B cell (primary cell): ENCODE measurements at regions not wholly inside any gene's neighbourhood (a gene's known extent, or its start where the extent isn't known, plus 50 kb on each side); places are given as distances from the start of the nearest gene placed in this dataset.

Experiments
- ATAC-seq: fragments of 200-7000 bp; cut with Tn5 transposase; one replicate; pipeline ENCODE4 v1.10.0; 2021; ENCODE audit warnings: low read depth, mild to moderate bottlenecking, moderate number of reproducible peaks, moderate library complexity
- CTCF ChIA-PET: fragments of 350-600 bp; sonication (Branson Sonifier 250); formaldehyde crosslinking; loops from one replicate; lab custom pipeline; 2021; ENCODE audit warnings: antibody characterized with exemption, inconsistent platforms; lab: Charles Lee
- POLR2A ChIA-PET: fragments of 350-600 bp; sonication (Branson Sonifier 250); formaldehyde crosslinking; loops from one replicate; lab custom pipeline; 2021; ENCODE audit warnings: antibody characterized with exemption; lab: Charles Lee
- DNase-seq: peaks from one replicate; pipeline ENCODE4 v3.0.0; 2013
- H2AFZ ChIP-seq: 2 replicates; pipeline ENCODE4 v1.6.1; 2012; ENCODE audit warnings: mild to moderate bottlenecking, low read depth, low read length; ENCODE audit not compliant: insufficient read depth, poor library complexity, severe bottlenecking
- H3K27ac ChIP-seq, 2 donors: 1 replicate in 1 of 2; 2 replicates in 1 of 2; pipeline ENCODE4 v1.5.1; 2012 to 2013; ENCODE audit warnings: low read length in 2 of 2, mild to moderate bottlenecking in 2 of 2, moderate library complexity in 1 of 2
- H3K27me3 ChIP-seq, 4 experiments: fragments of 200-600 bp in 1 of 4; sonication (generic) in 1 of 4; replicated peaks in 1 of 4; 1 replicate in 2 of 4; 2 replicates in 2 of 4; pipeline versions ENCODE4 v1.6.1 to v1.7.0; 2013 to 2016; ENCODE audit warnings: low read length in 3 of 4, mild to moderate bottlenecking in 2 of 4, mixed read lengths in 1 of 4, moderate library complexity in 1 of 4; ENCODE audit not compliant: insufficient read depth in 4 of 4, control insufficient read depth in 3 of 4; ENCODE audit errors: control extremely low read depth in 1 of 4
- H3K36me3 ChIP-seq, 2 experiments: replicated peaks in 1 of 2; 1 replicate in 1 of 2; 2 replicates in 1 of 2; pipeline versions ENCODE4 v1.6.1 to v1.7.1; 2013; ENCODE audit warnings: low read length in 1 of 2; ENCODE audit not compliant: insufficient read depth in 2 of 2, control insufficient read depth in 1 of 2; ENCODE audit errors: control extremely low read depth in 1 of 2, extremely low read depth in 1 of 2
- H3K4me1 ChIP-seq, 2 donors: fragments of 200-600 bp in 1 of 2; sonication (generic) in 1 of 2; 1 replicate in 1 of 2; 2 replicates in 1 of 2; pipeline versions ENCODE4 v1.5.1 to v1.6.1; 2013 to 2017; ENCODE audit warnings: low read length in 2 of 2; ENCODE audit not compliant: control insufficient read depth in 2 of 2, insufficient read depth in 2 of 2
- H3K4me2 ChIP-seq: replicated peaks from 2 replicates; pipeline ENCODE3; 2012; ENCODE audit warnings: mild to moderate bottlenecking, low read depth, low read length; ENCODE audit not compliant: poor library complexity, severe bottlenecking
- H3K4me3 ChIP-seq, 5 experiments: fragments of 200-600 bp in 1 of 5; sonication (generic) in 1 of 5; 1 replicate in 3 of 5; 2 replicates in 2 of 5; pipeline versions ENCODE4 v1.5.1 to v1.7.0; 2011 to 2016; ENCODE audit warnings: low read length in 4 of 5, mild to moderate bottlenecking in 4 of 5, low read depth in 2 of 5, control low read depth in 1 of 5, moderate library complexity in 1 of 5; ENCODE audit not compliant: insufficient read depth in 1 of 5; ENCODE audit errors: control extremely low read depth in 1 of 5, extremely low read depth in 1 of 5
- H3K79me2 ChIP-seq: fragments of 200-600 bp; sonication (generic); one replicate; pipeline ENCODE4 v1.6.0; 2016; ENCODE audit warnings: low read length; ENCODE audit not compliant: control insufficient read depth, insufficient read depth
- H3K9ac ChIP-seq: fragments of 200-600 bp; sonication (generic); 2 replicates; pipeline ENCODE4 v1.6.1; 2017; ENCODE audit warnings: mild to moderate bottlenecking, low read length, moderate library complexity
- H3K9me3 ChIP-seq, 3 donors: one replicate each; pipeline versions ENCODE4 v1.6.1 to v1.7.1; 2013; ENCODE audit warnings: low read length in 2 of 3; ENCODE audit not compliant: control insufficient read depth in 2 of 3, insufficient read depth in 1 of 3; ENCODE audit errors: control extremely low read depth in 1 of 3
- H4K20me1 ChIP-seq: 2 replicates; pipeline ENCODE4 v1.6.0; 2012; ENCODE audit warnings: mild to moderate bottlenecking, low read length; ENCODE audit not compliant: insufficient read depth, control insufficient read depth, poor library complexity, severe bottlenecking
- H3K27ac Mint-ChIP-seq: one replicate; pipeline ENCODE4 v1.8.0; 2021; ENCODE audit warnings: mixed read lengths
- H3K27me3 Mint-ChIP-seq: one replicate; pipeline ENCODE4 v1.8.0; 2021; ENCODE audit warnings: mixed read lengths
- H3K4me1 Mint-ChIP-seq: one replicate; pipeline ENCODE4 v1.8.0; 2021; ENCODE audit warnings: mixed read lengths
- H3K4me3 Mint-ChIP-seq: one replicate; pipeline ENCODE4 v1.8.0; 2021; ENCODE audit warnings: mixed read lengths
- H3K9me3 Mint-ChIP-seq: one replicate; pipeline ENCODE4 v1.8.0; 2022; ENCODE audit warnings: mixed read lengths; ENCODE audit not compliant: insufficient read depth
- CTCF ChIP-seq: fragments of 200-600 bp; IDR thresholded peaks from one replicate; pipeline ENCODE4 v1.8.0; 2022; ENCODE audit warnings: antibody characterized with exemption, mild to moderate bottlenecking
- EZH2 ChIP-seq: IDR thresholded peaks from 2 replicates; pipeline ENCODE4 v1.6.1; 2012; ENCODE audit warnings: borderline replicate concordance, low read depth, mild to moderate bottlenecking, moderate library complexity, low read length; ENCODE audit not compliant: insufficient read depth, poor library complexity, severe bottlenecking
- WGBS: methylation state at CpG from one replicate; pipeline ENCODE4 v1.1.5; 2013; ENCODE audit warnings: missing lambda C conversion rate; ENCODE audit not compliant: insufficient coverage; 5-methylcytosine and 5-hydroxymethylcytosine counted together
- intact Hi-C: fragments of 100-400 bp; cut with micrococcal nuclease; formaldehyde crosslinking; loops from one replicate; pipeline ENCODE4 v1.10.0; 2022

- Histone ChIP-seq H3K4me1 (no peaks in the 10 kb centered on the region), H2AFZ (no peak overlapping the region), H3K27ac (no peak overlapping the region), H3K9ac (no peak overlapping the region), H3K79me2 (no peaks in the 10 kb centered on the region), H3K36me3 (no peaks in the 10 kb centered on the region), H3K4me3 (no peak overlapping the region), H3K4me2 (no peak overlapping the region), H4K20me1 (no peaks in the 10 kb centered on the region), H3K27me3 (peaks cover 0 to 10% (median 4%) of the 10 kb centered on the region in 4 experiments), H3K9me3 (peaks cover 0 to 3% (median 0%) of the 10 kb centered on the region in 3 donors)
- DNase-seq: no peak
- CTCF ChIA-PET: no interaction called here
- 100% methylated on average over 1 of the region's 2 CpGs for WGBS
- POLR2A ChIA-PET: no interaction called here
- Mint-ChIP-seq H3K27ac (no peak overlapping the region), H3K9me3 (peaks cover 5% of the 10 kb centered on the region), H3K4me3 (no peak overlapping the region), H3K27me3 (peaks cover 36% of the 10 kb centered on the region), H3K4me1 (no peaks in the 10 kb centered on the region)
- no peak for ATAC-seq
- TF ChIP-seq EZH2 (no peak), CTCF (no peak)
- intact Hi-C loops: no loop called here
Observed at GRCh38 chr17:5826384-5826783, 242.1 kb upstream of the NLRP1 start.

- ChIA-PET POLR2A (no interaction called here), CTCF (no interaction called here)
- no peak overlapping the region for H3K9ac ChIP-seq
- no peak overlapping the region for H3K27ac Mint-ChIP-seq
- DNase-seq: no peak
- H3K27me3 ChIP-seq: peaks cover 0 to 5% (median 3%) of the 10 kb centered on the region in 4 experiments
- H3K9me3 ChIP-seq: peaks cover 0 to under 1% (median 0%) of the 10 kb centered on the region in 3 donors
- peaks cover 5% of the 10 kb centered on the region for H3K9me3 Mint-ChIP-seq
- intact Hi-C loops: no loop called here
- peaks cover 18% of the 10 kb centered on the region for H3K4me1 Mint-ChIP-seq
- H3K79me2 ChIP-seq: no peaks in the 10 kb centered on the region
- H3K27ac ChIP-seq: no peak overlapping the region
- peaks cover 26% of the 10 kb centered on the region for H3K27me3 Mint-ChIP-seq
- no CpG with 5 or more reads among the region's 4 CpGs for WGBS
- no peak overlapping the region for H3K4me2 ChIP-seq
- no peak overlapping the region for H3K4me3 Mint-ChIP-seq
- peaks cover 0 to 3% of the 10 kb centered on the region in 2 donors for H3K4me1 ChIP-seq
- no peak overlapping the region for H2AFZ ChIP-seq
- H3K36me3 ChIP-seq: no peaks in the 10 kb centered on the region
- ATAC-seq: no peak
- no peak overlapping the region for H3K4me3 ChIP-seq
- H4K20me1 ChIP-seq: no peaks in the 10 kb centered on the region
- TF ChIP-seq CTCF: no peak
- no peak for TF ChIP-seq EZH2
Observed at GRCh38 chr17:5830921-5831320, 239.3 kb upstream of the WSCD1 start.
